K562 (cell line): ENCODE measurements at regions not wholly inside any gene's neighbourhood (a gene's known extent, or its start where the extent isn't known, plus 50 kb on each side); places are given as distances from the start of the nearest gene placed in this dataset.
"Not testable (repeated sequence)": the region's sequence is repeated elsewhere in the genome, so short reads cannot be mapped to it uniquely, and the experiment has no call there.

Source experiments
- ATAC-seq: fragments of 200-7000 bp; cut with Tn5 transposase; 3 replicates; pipeline ENCODE4 v1.9.1; 2020; ENCODE audit warnings: moderate library complexity
- BruUV-seq: library from RNA; stranded (reverse); fragments of 400-500 nt; replicated peaks from 2 replicates; lab custom pipeline; 2021; lab: Mats Ljungman, UMichigan
- CTCF ChIA-PET: fragments of 300-600 bp; formaldehyde crosslinking; extraction: SDS; loops from one replicate; lab custom pipeline; 2021; ENCODE audit warnings: low intra/inter-chr PET ratio; lab: Yijun Ruan, JAX
- POLR2A ChIA-PET: fragments of 300-600, 350-650 bp; sonication (Branson Sonifier 250); formaldehyde crosslinking; extraction: SDS; loops from one replicate; lab custom pipeline; 2021; ENCODE audit warnings: antibody characterized with exemption, inconsistent platforms; lab: Yijun Ruan, JAX
- DNase-seq, 4 experiments: peaks; one replicate each; pipeline versions ENCODE4 v3.0.0 to v3.0.0-alpha.2; 2011 to 2018; ENCODE audit warnings: low spot score in 3 of 4, mixed read lengths in 3 of 4; ENCODE audit errors: extremely low read depth in 1 of 4
- FAIRE-seq: peaks from 2 replicates; lab custom pipeline; 2011; peaks lifted over from hg19 to GRCh38; lab: Jason Lieb, UNC
- H2AFZ ChIP-seq: 2 replicates; pipeline ENCODE4 v1.6.0; 2011; ENCODE audit warnings: low read depth, low read length, control low read depth, inconsistent platforms
- H3K27ac ChIP-seq: fragments of 200-600 bp; 3 replicates; pipeline ENCODE4 v1.8.0; 2011; ENCODE audit warnings: low read depth, mild to moderate bottlenecking, control low read depth, inconsistent platforms, low read length, moderate library complexity, mixed read lengths; ENCODE audit errors: extremely low read depth
- H3K27me3 ChIP-seq, 2 experiments: fragments of 300-600 bp in 1 of 2; 2 replicates in 1 of 2; 3 replicates in 1 of 2; pipeline versions ENCODE4 v1.6.0 to v1.8.0; 2011; ENCODE audit warnings: inconsistent platforms in 2 of 2, low read length in 2 of 2, mild to moderate bottlenecking in 1 of 2, mixed read lengths in 1 of 2, moderate library complexity in 1 of 2; ENCODE audit not compliant: control insufficient read depth in 2 of 2, insufficient read depth in 2 of 2
- H3K36me3 ChIP-seq: fragments of 300-600 bp; 3 replicates; pipeline ENCODE4 v1.8.0; 2011; ENCODE audit warnings: mild to moderate bottlenecking, low read length, inconsistent platforms; ENCODE audit not compliant: control insufficient read depth, insufficient read depth
- H3K4me1 ChIP-seq, 2 experiments: fragments of 200-600 bp in 1 of 2; replicated peaks in 1 of 2; 2 replicates in 1 of 2; 3 replicates in 1 of 2; pipeline versions ENCODE4 v1.5.1 to v1.8.0; 2011; ENCODE audit warnings: inconsistent platforms in 2 of 2, low read length in 2 of 2, mild to moderate bottlenecking in 1 of 2, mixed read lengths in 1 of 2, moderate library complexity in 1 of 2; ENCODE audit not compliant: control insufficient read depth in 2 of 2, insufficient read depth in 2 of 2
- H3K4me2 ChIP-seq: 2 replicates; pipeline ENCODE4 v1.6.1; 2011; ENCODE audit warnings: low read length, control low read depth, inconsistent platforms, mixed read lengths; ENCODE audit not compliant: insufficient read depth
- H3K4me3 ChIP-seq: fragments of 200-600 bp; sonication (generic), shearing (Covaris generic); 2 replicates; pipeline ENCODE4 v1.5.1; 2016; ENCODE audit warnings: control low read depth, inconsistent platforms
- H3K79me2 ChIP-seq: fragments of 200-600 bp; 3 replicates; pipeline ENCODE4 v1.8.0; 2011; ENCODE audit warnings: low read length, inconsistent platforms; ENCODE audit not compliant: control insufficient read depth, insufficient read depth
- H3K9ac ChIP-seq, 2 experiments: 2 replicates each; pipeline versions ENCODE4 v1.6.0 to v1.6.1; 2011; ENCODE audit warnings: low read depth in 2 of 2, low read length in 2 of 2, control low read depth in 1 of 2, inconsistent platforms in 1 of 2, mild to moderate bottlenecking in 1 of 2, mixed read lengths in 1 of 2; ENCODE audit not compliant: insufficient read depth in 1 of 2
- H3K9me1 ChIP-seq: one replicate; pipeline ENCODE4 v1.6.0; 2011; ENCODE audit warnings: inconsistent platforms, mild to moderate bottlenecking, low read length, moderate library complexity; ENCODE audit not compliant: control insufficient read depth, insufficient read depth
- H3K9me3 ChIP-seq: replicated peaks from 2 replicates; pipeline ENCODE4 v1.5.1; 2011; ENCODE audit warnings: low read depth, low read length, inconsistent platforms; ENCODE audit not compliant: control insufficient read depth, insufficient read depth
- H4K20me1 ChIP-seq: replicated peaks from 2 replicates; pipeline ENCODE4 v1.6.1; 2011; ENCODE audit warnings: low read length, inconsistent platforms, mixed read lengths; ENCODE audit not compliant: control insufficient read depth, insufficient read depth
- BCOR ChIP-seq: fragments of 450-650 bp; IDR thresholded peaks from 2 replicates; pipeline ENCODE4 v1.6.1; 2016
- BRD9 ChIP-seq: fragments of 450-650 bp; IDR thresholded peaks from 2 replicates; pipeline ENCODE4 v1.6.1; 2018; ENCODE audit warnings: low read depth; ENCODE audit not compliant: partially characterized antibody
- CEBPB ChIP-seq: fragments of 450-650 bp; IDR thresholded peaks from 2 replicates; pipeline ENCODE4 v1.6.1; 2016; ENCODE audit warnings: missing genetic modification characterization, missing compliant biosample characterization
- HNRNPK ChIP-seq: fragments of 200-400 bp; formaldehyde crosslinking; IDR thresholded peaks from one replicate; pipeline ENCODE4 v1.6.1; 2018; ENCODE audit warnings: mild to moderate bottlenecking, low read depth, low read length; ENCODE audit not compliant: poor library complexity, severe bottlenecking
- JUNB ChIP-seq: fragments of 450-650 bp; formaldehyde crosslinking; conservative IDR thresholded peaks from 2 replicates; pipeline ENCODE4 v1.4.0; 2020; ENCODE audit warnings: mild to moderate bottlenecking
- L3MBTL2 ChIP-seq: fragments of 450-650 bp; IDR thresholded peaks from 2 replicates; pipeline ENCODE4 v1.6.1; 2016; ENCODE audit warnings: mild to moderate bottlenecking, moderate library complexity
- LCOR ChIP-seq: sonication (generic); formaldehyde crosslinking; IDR thresholded peaks from 2 replicates; pipeline ENCODE4 v1.8.0; 2022; ENCODE audit warnings: mild to moderate bottlenecking, missing genetic modification reagents
- MECOM ChIP-seq: fragments of 250-450 bp; sonication (Bioruptor Pico); IDR thresholded peaks from 2 replicates; pipeline ENCODE4 v1.8.0; 2022; ENCODE audit warnings: inconsistent platforms
- RBM39 ChIP-seq: fragments of 200-400 bp; formaldehyde crosslinking; optimal IDR thresholded peaks from 2 replicates; pipeline ENCODE3; 2018; ENCODE audit warnings: low read depth, low read length
- RCOR1 ChIP-seq, 2 experiments: IDR thresholded peaks; 2 replicates each; pipeline ENCODE4 v1.6.1; 2012; ENCODE audit warnings: low read depth in 2 of 2, low read length in 2 of 2, borderline replicate concordance in 1 of 2, improper control_type of control experiment in 1 of 2
- SETDB1 ChIP-seq: IDR thresholded peaks from one replicate; pipeline ENCODE4 v1.6.1; 2012; ENCODE audit warnings: low read length, control low read depth, inconsistent platforms
- SRSF7 ChIP-seq: fragments of 200-400 bp; formaldehyde crosslinking; optimal IDR thresholded peaks from 2 replicates; pipeline ENCODE3; 2017; ENCODE audit warnings: mild to moderate bottlenecking, low read depth, low read length
- SUPT5H ChIP-seq: fragments of 450-650 bp; IDR thresholded peaks from 2 replicates; pipeline ENCODE4 v1.6.1; 2016
- ZBED1 ChIP-seq: IDR thresholded peaks from 2 replicates; pipeline ENCODE4 v1.6.1; 2014
- ZNF395 ChIP-seq: fragments of 200-800 bp; sonication (Bioruptor generic); IDR thresholded peaks from 2 replicates; pipeline ENCODE4 v1.6.1; 2017; ENCODE audit warnings: missing genetic modification characterization, missing compliant biosample characterization
- ZNF717 ChIP-seq: fragments of 250-450 bp; sonication (Bioruptor Pico); IDR thresholded peaks from 2 replicates; pipeline ENCODE4 v1.5.0; 2021
- whole genome bisulfite sequencing: fragments of 100-300 bp; shearing (Covaris generic); methylation state at CpG from one replicate; pipeline ENCODE4 v1.1.6; 2016; ENCODE audit warnings: low coverage, mixed read lengths; ENCODE audit not compliant: insufficient coverage; ENCODE audit errors: missing lambda C conversion rate; 5-methylcytosine and 5-hydroxymethylcytosine counted together
- in situ Hi-C: fragments of 300-500 bp; cut with MboI; formaldehyde crosslinking; loops from 4 replicates; pipeline ENCODE4 v1.15.0; 2018; ENCODE audit warnings: inconsistent platforms, mixed read lengths
- intact Hi-C: fragments of 100-400 bp; cut with micrococcal nuclease; formaldehyde crosslinking; loops from 2 replicates; pipeline ENCODE4 v1.14.2; 2022
- TF ChIP-seq, protein P1 (sequence below): sonication (generic); formaldehyde crosslinking; IDR thresholded peaks from 2 replicates; pipeline ENCODE4 v1.8.0; 2022; ENCODE audit warnings: missing genetic modification reagents, mild to moderate bottlenecking, moderate library complexity, borderline replicate concordance

GRCh38 chr5:124986667-124987066 is 240.2 kb upstream of the ZNF608 start:
- no peaks in the 10 kb centered on the region for H3K4me1 ChIP-seq
- H3K27me3 ChIP-seq = no peaks in the 10 kb centered on the region
- H3K9me1 ChIP-seq = no peaks in the 10 kb centered on the region
- intact Hi-C loops = no loop called here
- no peak overlapping the region for H3K4me2 ChIP-seq
- no peak overlapping the region for H2AFZ ChIP-seq
- H3K27ac ChIP-seq = no peak overlapping the region
- DNase-seq = no peak
- H3K36me3 ChIP-seq = no peaks in the 10 kb centered on the region
- TF ChIP-seq HNRNPK (no peak), MECOM (CRISPR knock-in tag) (no peak), CEBPB (tag) (no peak), BCOR (no peak), SRSF7 (no peak), SETDB1 (no peak), ZNF717 (no peak), RCOR1 (IDR thresholded peaks at IDR 0.05; ENCODE audit: borderline replicate concordance in 1 of 2, low read depth in 2 of 2, low read length in 2 of 2) (no peak), L3MBTL2 (no peak), ZBED1 (no peak), JUNB (CRISPR knock-in tag) (no peak), SUPT5H (no peak), LCOR (CRISPR knock-in tag) (no peak), BRD9 (no peak), RBM39 (no peak), ZNF395 (CRISPR knock-in tag) (no peak)
- TF ChIP-seq, protein P1, sequence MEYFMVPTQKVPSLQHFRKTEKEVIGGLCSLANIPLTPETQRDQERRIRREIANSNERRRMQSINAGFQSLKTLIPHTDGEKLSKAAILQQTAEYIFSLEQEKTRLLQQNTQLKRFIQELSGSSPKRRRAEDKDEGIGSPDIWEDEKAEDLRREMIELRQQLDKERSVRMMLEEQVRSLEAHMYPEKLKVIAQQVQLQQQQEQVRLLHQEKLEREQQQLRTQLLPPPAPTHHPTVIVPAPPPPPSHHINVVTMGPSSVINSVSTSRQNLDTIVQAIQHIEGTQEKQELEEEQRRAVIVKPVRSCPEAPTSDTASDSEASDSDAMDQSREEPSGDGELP (CRISPR knock-in tag) = no peak
- in situ Hi-C loops = no loop called here
- no peaks in the 10 kb centered on the region for H4K20me1 ChIP-seq
- CTCF ChIA-PET = no interaction called here
- WGBS = 2% methylated on average over 3 of the region's 3 CpGs
- H3K9ac ChIP-seq = no peak overlapping the region
- BruUV-seq = no TSS peak
- H3K4me3 ChIP-seq = no peak overlapping the region
- no peaks in the 10 kb centered on the region for H3K79me2 ChIP-seq
- POLR2A ChIA-PET = no interaction called here
- no peaks in the 10 kb centered on the region for H3K9me3 ChIP-seq
- no peak for ATAC-seq
- FAIRE-seq = no peak

DNA sequence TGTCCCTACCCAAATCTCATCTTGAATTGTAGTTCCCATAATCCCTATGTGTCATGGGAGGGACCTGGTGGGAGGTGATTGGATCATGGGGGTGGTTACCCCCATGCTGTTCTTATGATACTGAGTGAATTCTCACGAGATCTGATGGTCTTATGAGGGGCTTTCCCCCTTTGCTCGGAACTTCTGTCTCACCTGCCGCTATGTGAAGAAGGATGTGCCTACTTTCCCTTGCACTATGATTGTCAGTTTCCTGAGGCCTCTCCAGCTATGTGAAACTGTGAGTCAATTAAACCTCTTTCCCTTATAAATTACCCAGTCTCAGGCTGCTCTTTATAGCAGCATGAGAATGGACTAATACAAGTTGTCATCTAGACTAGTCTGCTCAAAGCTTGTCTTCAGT is 241.3 kb upstream of the ZNF608 start:
- H3K4me3 ChIP-seq, H3K36me3 ChIP-seq, POLR2A ChIA-PET, H3K4me2 ChIP-seq, H3K27ac ChIP-seq, H3K9me3 ChIP-seq, intact Hi-C loops, H3K9ac ChIP-seq, ATAC-seq, H2AFZ ChIP-seq, H4K20me1 ChIP-seq, H3K4me1 ChIP-seq, H3K27me3 ChIP-seq, in situ Hi-C loops, H3K79me2 ChIP-seq, DNase-seq, CTCF ChIA-PET, FAIRE-seq, BruUV-seq, H3K9me1 ChIP-seq: not testable (repeated sequence)
- 0% methylated on average over 3 of the region's 3 CpGs for WGBS
